GM19395 (cell line): ENCODE measurements at regions not wholly inside any gene's neighbourhood (a gene's known extent, or its start where the extent isn't known, plus 50 kb on each side); places are given as distances from the start of the nearest gene placed in this dataset.

ENCODE experiments used
- ATAC-seq: cut with Tn5 transposase; IDR thresholded peaks from one replicate; pipeline ENCODE4 v1.9.1; 2021; ENCODE audit warnings: mild to moderate bottlenecking, moderate library complexity; ENCODE audit not compliant: unreplicated experiment

DNA sequence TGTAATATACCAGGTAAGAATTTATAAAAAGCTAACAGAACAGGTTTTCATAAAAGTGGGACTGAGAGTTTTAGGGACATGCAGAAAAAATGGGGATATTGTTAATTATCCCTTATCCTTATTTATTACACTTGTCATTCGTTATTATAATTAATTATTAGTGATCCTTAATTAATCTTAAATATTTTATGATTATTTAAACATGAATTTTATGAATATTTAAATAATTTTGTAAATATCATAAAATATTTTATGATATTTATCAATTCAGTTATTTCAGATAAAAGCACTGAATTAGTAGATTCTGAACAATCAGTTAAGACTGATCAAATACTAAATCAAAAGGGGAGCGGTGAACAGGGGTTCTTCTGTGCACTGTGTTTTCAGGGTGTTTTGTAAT, 300.1 kb downstream of the PAX1 start:
- no peak for ATAC-seq

DNA sequence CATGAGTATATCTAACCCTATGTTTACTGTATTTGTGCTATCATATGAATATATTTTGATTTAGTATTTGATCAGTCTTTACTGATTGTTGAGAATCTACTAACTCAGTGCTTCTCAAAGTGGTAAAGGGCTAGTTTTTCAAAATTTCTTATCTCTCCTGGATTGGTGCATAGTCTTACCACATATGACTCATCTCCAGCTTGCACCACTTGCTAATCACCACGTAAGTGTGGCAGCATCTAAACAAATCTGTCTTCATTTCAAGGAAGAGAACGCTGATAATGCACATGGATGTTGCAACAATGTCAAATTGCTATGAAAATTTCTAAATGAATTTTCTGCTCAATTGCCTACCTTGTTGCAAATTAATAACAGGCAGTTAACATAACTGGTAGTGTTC, 299.5 kb downstream of the PAX1 start:
- ATAC-seq = no peak

DNA sequence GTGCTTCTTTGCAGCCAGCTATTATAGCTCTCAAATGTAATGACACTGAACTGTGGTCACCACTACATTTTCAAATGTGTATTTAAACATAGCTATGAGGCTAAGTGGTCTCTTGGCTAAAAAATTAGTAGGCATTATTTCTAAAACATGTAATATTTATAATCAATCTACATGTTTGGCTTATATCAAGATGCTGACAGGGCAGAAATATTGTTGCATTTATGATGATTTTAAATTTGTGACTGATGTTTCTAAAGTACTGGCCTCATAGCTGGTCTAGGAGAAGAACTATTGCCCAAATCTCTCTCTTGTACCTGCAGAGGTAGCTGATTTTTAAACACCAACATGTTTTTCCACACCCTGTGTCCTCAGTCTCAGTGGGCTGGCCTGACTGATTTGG, 298.2 kb downstream of the PAX1 start:
- no peak for ATAC-seq

DNA sequence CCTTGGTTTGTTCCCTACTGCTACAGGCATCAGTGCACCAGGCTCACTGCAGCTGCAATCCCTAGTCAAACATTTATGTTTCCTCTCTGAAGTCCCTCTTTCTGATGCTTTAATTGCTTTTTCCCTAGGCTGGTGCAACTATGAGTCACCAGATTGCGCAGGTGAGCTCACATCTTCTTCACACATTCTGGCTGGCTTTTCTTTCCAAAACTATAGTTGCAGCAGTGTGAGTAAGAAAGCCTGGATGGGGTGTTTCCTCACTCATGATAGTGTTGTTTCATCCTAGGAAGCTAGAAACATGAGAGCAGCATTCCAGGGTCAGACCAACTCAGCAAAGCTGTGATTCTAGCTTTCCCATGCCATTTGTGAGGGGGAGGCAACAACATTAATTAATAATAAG, 296.4 kb downstream of the PAX1 start:
- ATAC-seq = no peak

DNA sequence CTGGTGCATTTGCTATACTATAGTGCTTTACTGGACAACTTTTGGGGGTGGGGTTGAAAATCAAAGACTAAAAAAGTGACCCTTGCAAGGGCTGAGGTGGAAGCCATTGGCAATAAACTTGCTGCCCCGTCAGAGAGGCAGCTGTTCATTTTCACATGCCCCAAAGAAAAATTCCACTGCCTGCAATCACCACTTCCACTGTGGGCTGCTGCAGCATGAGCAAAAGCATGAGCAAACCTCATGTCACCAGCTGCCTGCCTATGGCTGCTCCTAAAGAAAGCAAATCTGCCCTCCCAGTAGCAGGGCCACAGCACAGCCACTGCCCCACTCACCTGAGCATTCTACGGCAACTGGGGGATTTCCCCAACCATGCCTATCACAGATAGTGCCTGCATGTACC, 290.0 kb downstream of the PAX1 start:
- ATAC-seq = no peak

DNA sequence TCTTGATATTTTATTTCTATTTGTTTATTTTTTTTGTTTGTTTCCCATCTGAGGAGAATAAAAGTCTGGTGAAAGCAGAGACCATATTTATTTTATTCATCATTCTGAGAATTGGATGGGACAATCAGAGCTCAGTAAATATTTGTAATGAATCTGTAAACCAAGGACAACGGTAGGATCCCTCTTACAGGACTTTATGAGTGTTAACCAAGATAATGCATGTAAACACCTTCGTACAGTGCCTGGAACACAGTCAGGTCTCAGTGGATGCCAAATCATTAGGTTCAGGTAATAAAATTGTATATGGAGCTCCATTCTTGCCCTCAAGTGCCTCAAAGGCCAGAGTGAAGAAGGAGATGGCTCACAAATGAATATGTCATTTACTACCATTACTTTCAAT, 288.7 kb downstream of the PAX1 start:
- no peak for ATAC-seq

DNA sequence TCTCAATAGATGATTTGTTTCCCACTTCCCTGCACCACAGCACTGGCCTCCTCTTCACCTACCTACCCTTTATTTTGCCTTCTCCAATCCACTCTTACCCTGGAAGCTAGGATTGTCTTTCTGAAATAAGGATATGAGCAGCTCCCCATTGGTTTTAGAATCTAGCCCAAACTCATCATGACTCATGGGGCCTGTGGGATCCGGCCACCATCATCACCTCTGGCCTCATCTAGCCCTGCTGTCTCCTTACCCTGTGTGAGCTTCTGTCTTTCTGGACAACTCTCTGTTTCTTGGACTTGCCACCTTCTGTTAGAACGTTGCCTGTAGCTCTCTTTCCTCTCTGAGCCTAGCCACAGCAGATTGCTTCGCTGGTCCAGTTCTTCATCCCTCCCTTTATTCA, 277.1 kb downstream of the PAX1 start:
- ATAC-seq = no peak

DNA sequence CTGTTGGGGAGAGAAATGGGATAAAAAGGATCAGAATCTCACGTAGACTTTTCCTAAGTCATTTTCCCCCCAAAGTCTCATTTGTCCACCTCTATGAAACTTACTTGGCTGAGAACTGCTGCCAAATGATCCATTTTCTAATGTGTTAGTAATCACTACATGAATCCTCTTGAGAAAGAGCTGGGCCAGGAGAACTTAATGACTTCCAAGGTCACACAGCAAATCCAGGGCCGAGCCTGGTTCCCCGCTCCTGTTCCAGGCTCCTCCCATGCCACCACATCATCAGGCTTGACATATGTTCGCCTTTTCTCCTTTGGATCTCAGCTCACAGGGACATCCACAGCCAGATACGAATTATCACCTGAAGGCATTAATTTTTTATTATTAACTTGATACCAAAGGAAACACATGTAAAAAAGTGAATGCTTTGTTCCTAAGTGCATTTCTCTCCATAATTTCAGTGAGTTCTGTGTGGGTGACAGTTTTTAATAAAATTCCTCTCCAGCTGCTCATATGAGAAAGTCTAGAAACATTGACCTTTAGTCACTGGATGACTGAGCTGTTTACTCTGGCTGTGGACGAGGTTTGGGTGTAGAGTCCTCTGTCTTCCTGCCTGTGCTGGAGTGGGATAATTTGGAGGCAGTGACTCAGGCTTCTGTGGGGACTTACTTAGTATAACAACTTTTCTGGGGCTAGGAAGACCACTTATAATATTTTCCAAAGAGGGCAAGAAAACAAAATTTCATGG, 276.3 kb downstream of the PAX1 start:
- no peak for ATAC-seq

DNA sequence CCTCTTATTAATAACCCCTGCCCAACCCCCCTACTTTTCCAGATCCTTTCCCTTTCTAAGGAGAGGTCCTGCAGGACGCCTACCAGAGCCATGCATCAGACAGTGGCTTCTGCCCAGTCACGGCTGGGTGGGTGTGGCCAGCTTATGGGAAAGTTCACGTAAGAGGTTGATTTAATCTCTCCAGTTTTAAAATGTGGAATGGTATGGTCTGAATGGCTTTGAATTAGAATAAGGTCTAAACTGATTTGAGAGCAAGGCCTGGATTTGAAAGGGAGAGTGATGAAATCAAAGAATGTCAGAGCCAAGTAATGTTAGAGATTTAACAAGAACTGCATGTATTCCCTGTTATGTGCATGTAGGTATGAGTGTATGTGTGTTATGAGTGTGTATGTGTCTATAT, 275.7 kb downstream of the PAX1 start:
- no peak for ATAC-seq

DNA sequence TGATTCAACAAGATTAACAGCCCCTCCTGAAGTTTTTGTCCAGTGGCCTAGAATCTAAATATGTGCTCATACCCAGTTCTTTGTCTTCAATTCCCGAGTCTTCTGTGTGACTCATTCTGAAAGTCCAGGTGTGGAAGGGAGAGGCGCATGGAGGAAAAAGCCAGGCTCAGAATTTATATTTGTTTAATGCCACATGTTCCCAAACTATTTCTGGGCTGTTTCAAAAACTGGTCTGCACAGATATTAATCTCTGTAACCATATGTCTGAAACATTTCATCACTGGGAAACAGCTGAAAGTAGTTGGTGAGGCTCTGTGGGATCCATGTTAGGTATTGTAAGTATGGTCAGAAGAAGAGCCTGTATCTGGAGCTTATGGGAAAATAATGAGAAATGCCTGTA, 266.0 kb downstream of the PAX1 start:
- ATAC-seq = no peak

DNA sequence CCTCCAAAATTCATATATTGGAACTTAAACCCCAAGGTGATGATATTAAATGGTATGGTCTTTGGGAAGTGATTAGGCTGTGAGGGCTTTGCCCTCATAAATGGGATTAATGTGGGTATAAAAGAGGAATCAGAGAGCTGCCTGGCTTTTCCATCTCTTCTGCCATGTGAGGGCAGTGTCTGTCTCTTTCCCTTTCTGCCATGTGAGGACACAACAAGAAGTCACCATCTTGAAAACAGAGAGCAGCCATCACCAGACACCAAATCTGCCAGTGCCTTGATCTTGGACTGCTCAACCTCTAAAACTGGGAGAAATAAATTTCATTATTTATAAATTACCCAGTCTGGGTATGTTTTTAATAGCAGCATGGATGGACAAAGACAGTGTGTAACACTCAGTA, 263.0 kb downstream of the PAX1 start:
- no peak for ATAC-seq

DNA sequence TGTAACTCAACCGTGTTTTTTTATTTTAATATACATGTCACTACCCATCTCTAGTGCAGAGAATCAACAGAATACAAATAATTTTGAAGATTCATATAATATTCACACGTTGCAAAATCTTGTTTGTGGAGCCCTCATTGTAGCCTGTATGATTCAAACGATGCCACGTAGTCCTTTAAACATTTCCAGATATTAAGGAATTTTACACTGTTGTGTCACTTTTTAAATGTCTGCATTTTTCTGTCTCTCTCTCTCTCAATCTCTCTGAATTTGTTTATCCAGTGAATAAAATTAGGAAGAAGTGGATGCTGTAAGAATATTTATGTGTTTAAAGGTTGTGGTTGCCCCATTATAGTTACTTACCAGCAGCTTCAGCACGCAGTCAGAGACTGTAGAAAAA, 262.0 kb downstream of the PAX1 start:
- no peak for ATAC-seq

DNA sequence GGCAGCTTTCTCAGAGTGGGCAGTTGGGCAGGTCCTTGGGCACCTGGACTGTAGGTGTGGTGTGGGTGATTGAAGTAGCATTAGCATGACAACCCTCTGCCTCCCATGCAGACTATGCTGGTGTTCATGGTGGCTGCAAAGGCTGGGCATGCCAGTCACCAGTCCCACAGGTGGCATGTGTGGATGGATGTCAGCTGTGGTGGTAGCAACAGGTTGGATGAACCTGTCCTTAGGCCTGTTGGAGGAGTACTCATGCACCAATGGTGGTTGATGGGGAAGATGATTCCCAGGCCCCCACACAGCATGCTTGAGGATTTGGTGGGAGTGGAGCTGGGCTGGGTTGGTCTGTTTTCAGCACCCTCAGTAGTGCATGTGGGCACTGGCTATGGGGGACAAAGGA, 251.1 kb downstream of the PAX1 start:
- no peak for ATAC-seq

DNA sequence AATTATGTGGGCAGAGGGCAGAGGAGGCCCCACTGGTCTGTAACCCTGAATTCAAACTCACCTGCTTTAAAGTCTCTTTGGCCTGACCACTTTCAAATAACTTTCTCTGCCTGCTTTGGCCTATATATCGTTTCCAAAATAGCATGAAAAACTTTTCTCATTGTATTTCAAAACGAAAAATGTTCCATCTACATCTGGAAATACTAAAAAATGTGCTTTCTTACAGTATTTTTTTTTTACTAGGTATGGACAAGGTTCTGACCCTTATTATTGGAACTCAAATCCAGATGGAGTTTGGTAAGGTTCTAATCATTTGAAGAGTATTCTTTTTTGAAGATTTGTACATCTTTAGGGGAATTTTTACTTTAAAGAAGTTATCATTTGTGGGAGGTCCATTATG, 241.9 kb downstream of the PAX1 start:
- no peak for ATAC-seq

DNA sequence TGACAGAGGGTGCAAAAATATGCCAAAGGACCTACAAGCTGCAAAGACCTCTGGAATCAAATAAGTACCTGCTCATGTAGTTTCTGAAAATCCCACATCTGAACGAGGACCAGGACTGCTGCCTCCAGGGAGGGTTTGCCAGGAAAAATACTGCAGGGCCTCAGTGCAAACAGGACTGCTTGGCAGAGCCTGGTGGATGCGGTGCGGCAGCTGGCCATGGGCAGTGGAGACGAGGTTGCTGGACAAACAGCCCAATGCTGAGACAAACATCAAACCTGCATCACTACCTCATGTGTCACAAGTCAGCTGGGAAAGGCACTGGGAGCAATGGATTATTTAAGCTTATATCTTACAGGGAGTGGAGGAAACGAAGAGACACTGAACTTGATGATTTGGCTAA, 238.8 kb downstream of the PAX1 start:
- ATAC-seq = no peak

DNA sequence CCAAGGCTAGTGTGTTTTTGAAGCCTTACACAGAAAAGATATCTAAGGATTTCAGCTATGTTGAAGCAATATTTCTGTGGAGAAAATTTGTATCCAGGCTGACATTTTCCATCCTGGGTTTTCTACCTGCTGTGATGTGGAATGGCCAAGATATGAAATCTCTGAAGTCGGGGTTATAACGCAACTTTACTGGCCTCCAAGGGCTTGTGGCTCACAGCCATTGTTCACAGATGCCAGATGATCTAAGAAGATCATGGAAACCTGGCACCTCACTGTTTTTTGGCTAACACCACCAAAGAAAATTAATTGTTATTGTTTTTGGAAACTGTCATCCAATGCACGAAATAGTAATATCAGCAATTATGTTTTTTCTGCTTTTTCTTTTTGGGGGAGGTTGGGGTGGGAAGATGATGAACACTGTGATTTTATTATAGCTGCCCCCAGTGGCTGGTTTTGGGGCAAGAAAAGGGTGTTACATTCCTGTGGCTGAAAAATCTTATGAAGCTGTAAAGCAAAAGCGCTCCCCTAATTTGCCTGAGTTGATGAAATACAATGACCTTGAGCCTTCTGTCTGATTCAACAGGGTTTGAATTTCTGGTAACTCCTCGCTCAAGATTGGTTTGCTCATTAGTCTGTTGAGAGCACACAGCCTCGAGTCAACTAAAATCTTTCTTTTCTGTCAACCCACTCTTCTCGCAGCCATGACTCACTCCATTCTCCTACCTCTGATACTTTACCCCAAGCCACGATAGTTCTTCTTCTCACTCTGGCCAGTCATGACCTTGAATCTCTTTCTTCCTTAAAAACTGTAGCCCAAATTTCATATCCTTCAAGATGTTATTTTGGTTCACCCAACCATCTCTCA, 236.7 kb downstream of the PAX1 start:
- no peak for ATAC-seq

DNA sequence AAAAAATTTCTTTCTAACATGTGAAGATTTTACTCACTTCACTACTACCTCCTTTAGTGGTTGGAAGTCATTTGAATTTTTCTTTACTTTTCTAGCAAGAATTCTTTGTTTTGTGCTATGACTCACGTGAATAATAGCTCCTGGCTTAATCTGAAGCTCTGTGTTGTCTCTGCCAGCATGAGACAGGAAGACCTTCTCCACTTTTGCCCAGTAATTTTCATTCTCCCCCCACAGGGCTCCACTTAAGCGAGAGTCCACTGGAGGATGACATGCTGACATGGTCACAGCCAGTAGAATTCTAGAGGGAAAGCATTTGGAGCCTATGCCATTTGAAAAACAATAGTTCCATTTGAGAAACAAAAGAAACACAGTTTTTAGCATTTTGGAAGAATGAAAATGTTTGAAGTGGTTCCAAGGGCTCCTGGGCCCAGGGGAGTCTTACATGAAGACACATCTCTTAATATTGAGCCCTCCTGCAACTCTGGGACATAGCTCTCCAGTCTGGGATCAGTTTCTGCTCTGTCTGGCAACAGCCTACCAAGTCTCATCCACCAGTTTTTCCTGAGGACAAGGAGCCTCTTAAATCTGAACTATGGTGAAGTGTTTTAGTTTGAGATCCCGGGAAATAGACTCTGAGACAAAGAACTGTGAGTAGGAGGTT, 231.4 kb downstream of the PAX1 start:
- no peak for ATAC-seq

DNA sequence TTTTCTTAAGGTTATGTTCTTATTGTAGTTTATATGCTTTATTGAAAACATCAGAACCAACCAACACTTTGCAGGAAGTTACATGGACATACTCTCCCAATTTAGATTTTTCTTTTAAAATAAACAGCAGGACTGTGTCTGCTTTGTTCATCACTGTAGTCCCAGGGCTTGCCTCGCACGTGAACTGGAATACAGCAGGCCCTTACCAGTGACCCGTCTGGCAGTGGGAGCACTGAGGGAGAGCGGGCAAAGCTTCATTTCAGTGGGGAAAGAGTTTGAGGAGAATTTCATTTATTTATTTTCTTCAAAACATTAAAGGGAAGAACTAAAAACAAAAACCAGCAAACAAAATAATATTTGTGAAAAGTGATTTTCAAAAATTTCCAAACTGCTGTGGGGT, 230.8 kb downstream of the PAX1 start:
- ATAC-seq = no peak

DNA sequence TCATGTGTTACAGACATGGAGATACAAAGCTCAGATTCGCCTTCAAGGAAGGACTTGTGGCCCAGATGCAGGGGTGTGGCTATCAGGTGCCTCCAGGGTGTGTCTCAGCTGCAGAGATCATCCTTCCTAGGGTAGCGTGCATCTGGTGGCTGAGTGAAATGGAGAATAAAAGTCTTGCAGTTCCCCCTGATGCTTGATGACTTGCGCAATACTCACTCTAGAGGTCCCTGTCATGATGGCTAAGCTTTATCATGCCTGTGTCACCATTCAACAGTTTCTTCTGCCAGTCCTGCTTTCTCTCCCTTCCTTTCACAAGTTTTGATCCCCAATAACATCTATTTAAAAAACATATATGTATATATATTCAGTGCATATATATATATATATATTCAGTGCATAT, 228.1 kb downstream of the PAX1 start:
- ATAC-seq = no peak

DNA sequence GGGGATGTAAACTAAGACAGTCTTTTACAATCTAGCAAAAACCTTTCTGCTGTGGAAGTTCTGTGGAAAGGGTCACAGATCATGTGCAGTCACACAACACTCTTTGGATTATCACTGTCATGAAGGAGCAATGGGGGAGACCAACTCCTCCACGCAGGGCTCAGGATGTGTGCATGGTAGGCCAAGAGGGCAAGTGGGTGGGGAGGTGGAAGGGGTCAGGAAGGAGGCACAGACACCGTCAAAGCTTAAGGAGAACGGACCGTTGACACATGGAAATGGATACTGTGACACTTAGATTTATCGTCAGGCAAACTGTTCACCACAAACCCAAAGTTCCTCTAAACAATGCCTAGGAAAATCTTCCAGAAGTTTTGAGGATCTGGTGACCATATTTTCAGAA, 215.8 kb downstream of the PAX1 start:
- no peak for ATAC-seq

DNA sequence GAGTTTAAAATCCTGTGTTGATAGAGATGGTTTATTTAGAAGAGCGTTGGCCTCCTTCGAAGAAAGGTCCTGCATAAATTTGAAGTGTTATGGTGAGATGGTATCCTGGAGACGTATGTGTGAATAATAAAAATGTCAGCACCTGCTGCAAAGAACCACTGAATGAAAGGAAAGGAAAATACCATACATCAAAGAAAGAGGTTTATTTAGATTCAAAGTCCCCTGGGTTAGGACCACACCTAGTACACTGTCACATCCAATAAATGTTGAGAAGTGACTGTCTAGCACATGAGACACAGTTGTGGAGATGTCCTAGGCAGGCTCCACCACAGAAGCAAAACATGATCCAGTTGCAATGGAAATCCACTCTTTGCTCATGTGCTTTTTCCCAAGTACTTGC, 214.7 kb downstream of the PAX1 start:
- no peak for ATAC-seq

DNA sequence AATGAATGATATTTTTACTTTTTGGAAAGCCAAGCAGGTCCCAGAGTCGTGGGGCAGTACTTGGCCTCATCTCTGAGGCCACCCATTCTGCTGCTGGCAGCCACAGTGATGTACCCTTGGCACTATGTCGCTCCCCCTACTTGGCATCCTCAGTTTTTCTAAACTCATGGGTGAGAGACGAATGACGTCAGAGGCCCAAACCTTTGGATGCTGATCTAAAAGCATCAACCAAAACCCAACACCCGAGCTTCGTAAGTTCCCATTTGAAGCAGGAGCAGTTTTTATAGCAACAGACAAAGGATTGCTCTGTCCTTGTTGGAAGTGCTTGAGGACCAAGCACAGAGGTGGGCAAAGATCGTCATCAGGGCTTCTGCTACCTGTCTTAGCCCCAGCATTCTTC, 212.9 kb downstream of the PAX1 start:
- no peak for ATAC-seq
